IMR-90 (cell line): ENCODE measurements at regions not wholly inside any gene's neighbourhood (a gene's known extent, or its start where the extent isn't known, plus 50 kb on each side); places are given as distances from the start of the nearest gene placed in this dataset.
A peak's percentile ranks its signal among the peaks of the same experiment; 100 is the strongest.

Source experiments
- ATAC-seq: fragments of 200-7000 bp; cut with Tn5 transposase; 2 replicates; pipeline ENCODE4 v1.9.1; 2020; ENCODE audit warnings: low read depth, mild to moderate bottlenecking, moderate library complexity
- BruUV-seq: library from RNA; stranded (reverse); fragments of 400-500 nt; replicated peaks from 2 replicates; lab custom pipeline; 2021; lab: Mats Ljungman, UMichigan
- CTCF ChIA-PET: fragments of 300-600 bp; formaldehyde crosslinking; extraction: SDS; loops from one replicate; lab custom pipeline; 2021; ENCODE audit warnings: antibody characterized with exemption; lab: Yijun Ruan, JAX
- POLR2A ChIA-PET: fragments of 300-600 bp; sonication (Branson Sonifier 250); formaldehyde crosslinking; loops from one replicate; lab custom pipeline; 2022; ENCODE audit warnings: antibody characterized with exemption; ENCODE audit not compliant: unreplicated experiment; lab: Charles Lee
- DNase-seq: peaks from one replicate; pipeline ENCODE4 v3.0.0; 2013
- H2AFZ ChIP-seq: replicated peaks from 2 replicates; pipeline ENCODE3; 2013; ENCODE audit warnings: low read length, mild to moderate bottlenecking; ENCODE audit not compliant: poor library complexity
- H2AK5ac ChIP-seq: 2 replicates; pipeline ENCODE4 v1.6.1; 2013; ENCODE audit warnings: low read depth, low read length, inconsistent platforms
- H2AK9ac ChIP-seq: replicated peaks from 2 replicates; pipeline ENCODE3; 2013; ENCODE audit warnings: mild to moderate bottlenecking, low read depth, low read length, moderate library complexity; ENCODE audit not compliant: poor library complexity
- H2BK120ac ChIP-seq: 2 replicates; pipeline ENCODE4 v1.6.1; 2013; ENCODE audit warnings: low read depth, low read length, inconsistent platforms
- H2BK15ac ChIP-seq: 3 replicates; pipeline ENCODE4 v1.6.1; 2013; ENCODE audit warnings: low read depth, low read length, inconsistent platforms
- H2BK20ac ChIP-seq: 2 replicates; pipeline ENCODE4 v1.6.1; 2013; ENCODE audit warnings: low read depth, mild to moderate bottlenecking, inconsistent platforms, low read length, moderate library complexity
- H2BK5ac ChIP-seq: 2 replicates; pipeline ENCODE4 v1.6.1; 2013; ENCODE audit warnings: mild to moderate bottlenecking, low read depth, low read length, inconsistent platforms; ENCODE audit not compliant: poor library complexity, severe bottlenecking
- H3K14ac ChIP-seq: replicated peaks from 2 replicates; pipeline ENCODE4 v1.6.1; 2013; ENCODE audit warnings: low read depth, low read length, inconsistent platforms
- H3K18ac ChIP-seq: 2 replicates; pipeline ENCODE4 v1.6.1; 2013; ENCODE audit warnings: low read depth, low read length, control low read depth
- H3K23ac ChIP-seq: 2 replicates; pipeline ENCODE4 v1.6.1; 2013; ENCODE audit warnings: low read depth, low read length, inconsistent platforms
- H3K27ac ChIP-seq: 2 replicates; pipeline ENCODE4 v1.5.1; 2013; ENCODE audit warnings: mild to moderate bottlenecking, control low read depth, low read length; ENCODE audit not compliant: insufficient read depth
- H3K27me3 ChIP-seq: 2 replicates; pipeline ENCODE4 v1.6.1; 2013; ENCODE audit warnings: low read length; ENCODE audit not compliant: control insufficient read depth, insufficient read depth
- H3K36me3 ChIP-seq: 2 replicates; pipeline ENCODE4 v1.6.1; 2013; ENCODE audit warnings: low read length, mixed read lengths; ENCODE audit not compliant: control insufficient read depth, insufficient read depth
- H3K4ac ChIP-seq: 2 replicates; pipeline ENCODE4 v1.6.1; 2013; ENCODE audit warnings: low read depth, low read length, inconsistent platforms
- H3K4me1 ChIP-seq: 2 replicates; pipeline ENCODE4 v1.6.1; 2013; ENCODE audit warnings: low read length, mixed read lengths; ENCODE audit not compliant: control insufficient read depth, insufficient read depth
- H3K4me2 ChIP-seq: 2 replicates; pipeline ENCODE4 v1.6.1; 2013; ENCODE audit warnings: low read depth, mild to moderate bottlenecking, control low read depth, low read length, moderate library complexity
- H3K4me3 ChIP-seq: 2 replicates; pipeline ENCODE4 v1.5.1; 2013; ENCODE audit warnings: low read depth, mild to moderate bottlenecking, control low read depth, low read length, moderate library complexity; ENCODE audit not compliant: insufficient read depth
- H3K56ac ChIP-seq: 2 replicates; pipeline ENCODE4 v1.6.1; 2013; ENCODE audit warnings: low read length, inconsistent platforms; ENCODE audit not compliant: insufficient read depth; ENCODE audit errors: extremely low read depth
- H3K79me1 ChIP-seq, 2 experiments: 2 replicates each; pipeline ENCODE4 v1.6.1; 2013; ENCODE audit warnings: low read length in 2 of 2, inconsistent platforms in 1 of 2, low read depth in 1 of 2
- H3K9ac ChIP-seq: 2 replicates; pipeline ENCODE4 v1.6.1; 2013; ENCODE audit warnings: low read depth, low read length, control low read depth
- H3K9me1 ChIP-seq: 2 replicates; pipeline ENCODE4 v1.6.1; 2013; ENCODE audit warnings: low read length, inconsistent platforms; ENCODE audit not compliant: insufficient read depth
- H3K9me3 ChIP-seq: 2 replicates; pipeline ENCODE4 v1.6.1; 2013; ENCODE audit warnings: low read length; ENCODE audit not compliant: control insufficient read depth, insufficient read depth
- H4K20me1 ChIP-seq: 2 replicates; pipeline ENCODE4 v1.6.1; 2013; ENCODE audit warnings: low read length, inconsistent platforms; ENCODE audit not compliant: insufficient read depth
- H4K5ac ChIP-seq: 2 replicates; pipeline ENCODE4 v1.6.1; 2013; ENCODE audit warnings: mild to moderate bottlenecking, low read depth, low read length, control low read depth
- H4K8ac ChIP-seq, 2 experiments: 2 replicates each; pipeline ENCODE4 v1.6.1; 2013; ENCODE audit warnings: low read depth in 2 of 2, low read length in 2 of 2, control low read depth in 1 of 2, inconsistent platforms in 1 of 2
- H4K91ac ChIP-seq: 2 replicates; pipeline ENCODE4 v1.6.1; 2013; ENCODE audit warnings: low read depth, low read length, inconsistent platforms; ENCODE audit not compliant: insufficient read depth
- BHLHE40 ChIP-seq: fragments of 150-350 bp; IDR thresholded peaks from 2 replicates; pipeline ENCODE4 v1.6.1; 2016; ENCODE audit warnings: mild to moderate bottlenecking, low read depth, low read length
- FOS ChIP-seq: fragments of 150-350 bp; IDR thresholded peaks from 2 replicates; pipeline ENCODE4 v1.6.1; 2016; ENCODE audit warnings: low read depth, low read length
- MXI1 ChIP-seq: IDR thresholded peaks from 2 replicates; pipeline ENCODE4 v1.6.1; 2012; ENCODE audit warnings: low read depth, mild to moderate bottlenecking, low read length, moderate library complexity, borderline replicate concordance
- NFE2L2 ChIP-seq: fragments of 150-350 bp; IDR thresholded peaks from 2 replicates; pipeline ENCODE4 v1.6.1; 2016; ENCODE audit warnings: low read depth, mild to moderate bottlenecking, low read length
- POLR2A ChIP-seq: IDR thresholded peaks from 2 replicates; pipeline ENCODE4 v1.6.1; 2012; ENCODE audit warnings: mild to moderate bottlenecking, low read depth, low read length
- RAD21 ChIP-seq: IDR thresholded peaks from 2 replicates; pipeline ENCODE4 v1.6.1; 2012; ENCODE audit warnings: low read length, improper control_type of control experiment
- RCOR1 ChIP-seq: IDR thresholded peaks from 2 replicates; pipeline ENCODE4 v1.6.1; 2012; ENCODE audit warnings: mild to moderate bottlenecking, low read length, improper control_type of control experiment; ENCODE audit not compliant: insufficient replicate concordance
- RFX5 ChIP-seq: IDR thresholded peaks from 2 replicates; pipeline ENCODE4 v1.8.0; 2012; ENCODE audit warnings: low read depth, mild to moderate bottlenecking, low read length, moderate library complexity
- SMC3 ChIP-seq: fragments of 150-350 bp; IDR thresholded peaks from 2 replicates; pipeline ENCODE4 v1.6.1; 2016; ENCODE audit warnings: low read depth, mild to moderate bottlenecking, antibody characterized with exemption, low read length, moderate library complexity
- WGBS, 2 experiments: methylation state at CpG; one replicate each; pipeline versions ENCODE4 v1.1.5 to v1.1.7; 2013; ENCODE audit warnings: missing lambda C conversion rate in 2 of 2; ENCODE audit not compliant: insufficient read length in 1 of 2; ENCODE audit errors: extremely low coverage in 2 of 2; 5-methylcytosine and 5-hydroxymethylcytosine counted together
- dilution Hi-C: fragments of 300-500 bp; cut with HindIII; formaldehyde crosslinking; loops from one replicate; pipeline ENCODE4 v1.14.3; 2018; ENCODE audit warnings: low sequenced_read_pairs; ENCODE audit not compliant: unreplicated experiment
- in situ Hi-C: fragments of 300-500 bp; cut with MboI; formaldehyde crosslinking; loops from 3 replicates; pipeline ENCODE4 v1.14.3; 2019; ENCODE audit warnings: low sequenced_read_pairs, inconsistent platforms, mixed read lengths
- intact Hi-C: fragments of 100-400 bp; cut with micrococcal nuclease; formaldehyde crosslinking; loops from 2 replicates; pipeline ENCODE4 v1.10.0; 2022
- TF ChIP-seq, protein P1 (sequence below): fragments of 150-350 bp; IDR thresholded peaks from 2 replicates; pipeline ENCODE4 v1.6.1; 2017; ENCODE audit warnings: mild to moderate bottlenecking, antibody characterized with exemption, low read length, low read depth

DNA sequence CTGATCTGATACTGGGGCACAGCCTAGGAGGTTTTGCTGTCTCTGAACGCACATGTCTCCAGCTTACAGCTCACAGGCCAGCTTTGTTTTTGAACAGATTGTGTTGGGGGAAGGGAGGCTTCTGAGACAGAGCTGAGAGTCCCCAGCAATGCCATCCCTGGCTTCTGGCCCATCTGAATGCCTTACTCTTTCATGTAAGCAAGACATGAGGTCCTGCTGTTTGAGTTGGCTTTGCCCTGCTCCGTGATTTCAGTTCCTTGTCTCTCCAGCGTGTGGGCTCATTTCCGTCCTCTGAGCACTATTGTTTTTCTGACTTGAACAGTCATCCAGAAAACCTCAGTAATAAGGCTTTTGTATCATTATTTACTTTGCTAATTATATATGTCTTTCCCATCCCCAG is 194.9 kb upstream of the TNP1 start:
- no peak overlapping the region for H3K4me2 ChIP-seq
- peak overlapping the region; percentile 54 for H2BK20ac ChIP-seq
- ChIA-PET POLR2A (no interaction called here), CTCF (no interaction called here)
- dilution Hi-C loops (no loop called here), in situ Hi-C loops (loop anchor here (10.0 kb wide), 1 partner anchor 360 kb away; the partner anchor contains the start of gene IGFBP5), intact Hi-C loops (no loop called here)
- WGBS, 2 experiments: no CpG with 5 or more reads among the region's 4 CpGs
- peak overlapping the region; percentile 40; the same call in 1 of the 2 replicates for H4K5ac ChIP-seq
- H2AFZ ChIP-seq: peak overlapping the region; percentile 47
- peak overlapping the region; percentile 76 for H4K91ac ChIP-seq
- no peak overlapping the region for H2AK5ac ChIP-seq
- peak overlapping the region; percentile 63 for H3K4ac ChIP-seq
- peak overlapping the region; percentile 36 for H3K14ac ChIP-seq
- H3K9me1 ChIP-seq: peaks cover 4% of the 10 kb centered on the region; the same call in 1 of the 2 replicates
- no TSS peak for BruUV-seq
- H3K4me1 ChIP-seq: peaks cover 3% of the 10 kb centered on the region
- peak overlapping the region; percentile 51 for H3K23ac ChIP-seq
- no peak for TF ChIP-seq RFX5
- TF ChIP-seq, protein P1, sequence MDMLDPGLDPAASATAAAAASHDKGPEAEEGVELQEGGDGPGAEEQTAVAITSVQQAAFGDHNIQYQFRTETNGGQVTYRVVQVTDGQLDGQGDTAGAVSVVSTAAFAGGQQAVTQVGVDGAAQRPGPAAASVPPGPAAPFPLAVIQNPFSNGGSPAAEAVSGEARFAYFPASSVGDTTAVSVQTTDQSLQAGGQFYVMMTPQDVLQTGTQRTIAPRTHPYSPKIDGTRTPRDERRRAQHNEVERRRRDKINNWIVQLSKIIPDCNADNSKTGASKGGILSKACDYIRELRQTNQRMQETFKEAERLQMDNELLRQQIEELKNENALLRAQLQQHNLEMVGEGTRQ: no peak
- TF ChIP-seq FOS: no peak
- no peak for TF ChIP-seq RCOR1
- no peak for TF ChIP-seq RAD21
- no peak for TF ChIP-seq SMC3
- TF ChIP-seq MXI1: no peak
- TF ChIP-seq NFE2L2: no peak
- no peak for TF ChIP-seq POLR2A
- TF ChIP-seq BHLHE40: no peak
- ATAC-seq: peak; percentile 16; the same call in 1 of the 2 replicates
- H3K27ac ChIP-seq: peak overlapping the region; percentile 13; the same call in 1 of the 2 replicates
- no peaks in the 10 kb centered on the region for H4K20me1 ChIP-seq
- H3K36me3 ChIP-seq: no peaks in the 10 kb centered on the region
- H3K9me3 ChIP-seq: no peaks in the 10 kb centered on the region
- no peak overlapping the region for H2AK9ac ChIP-seq
- peak overlapping the region; percentile 66 to 80 for H4K8ac ChIP-seq
- H2BK15ac ChIP-seq: peak overlapping the region; percentile 15; the same call in 2 of the 3 replicates
- peak overlapping the region; percentile 7; the same call in 1 of the 2 replicates for H3K56ac ChIP-seq
- H3K4me3 ChIP-seq: no peak overlapping the region
- no peaks in the 10 kb centered on the region; the same call in 1 of the 2 replicates for H3K27me3 ChIP-seq
- H3K79me1 ChIP-seq: no peaks in the 10 kb centered on the region
- H2BK5ac ChIP-seq: no peak overlapping the region
- H3K9ac ChIP-seq: no peak overlapping the region
- no peak for DNase-seq
- peak overlapping the region; percentile 36 for H2BK120ac ChIP-seq
- H3K18ac ChIP-seq: peak overlapping the region; percentile 39
